ENCODE measurements at regions not wholly inside any gene's neighbourhood (a gene's known extent, or its start where the extent isn't known, plus 50 kb on each side); places are given as distances from the start of the nearest gene placed in this dataset.
"Not testable (repeated sequence)": the region's sequence is repeated elsewhere in the genome, so short reads cannot be mapped to it uniquely, and the experiment has no call there.

DNA sequence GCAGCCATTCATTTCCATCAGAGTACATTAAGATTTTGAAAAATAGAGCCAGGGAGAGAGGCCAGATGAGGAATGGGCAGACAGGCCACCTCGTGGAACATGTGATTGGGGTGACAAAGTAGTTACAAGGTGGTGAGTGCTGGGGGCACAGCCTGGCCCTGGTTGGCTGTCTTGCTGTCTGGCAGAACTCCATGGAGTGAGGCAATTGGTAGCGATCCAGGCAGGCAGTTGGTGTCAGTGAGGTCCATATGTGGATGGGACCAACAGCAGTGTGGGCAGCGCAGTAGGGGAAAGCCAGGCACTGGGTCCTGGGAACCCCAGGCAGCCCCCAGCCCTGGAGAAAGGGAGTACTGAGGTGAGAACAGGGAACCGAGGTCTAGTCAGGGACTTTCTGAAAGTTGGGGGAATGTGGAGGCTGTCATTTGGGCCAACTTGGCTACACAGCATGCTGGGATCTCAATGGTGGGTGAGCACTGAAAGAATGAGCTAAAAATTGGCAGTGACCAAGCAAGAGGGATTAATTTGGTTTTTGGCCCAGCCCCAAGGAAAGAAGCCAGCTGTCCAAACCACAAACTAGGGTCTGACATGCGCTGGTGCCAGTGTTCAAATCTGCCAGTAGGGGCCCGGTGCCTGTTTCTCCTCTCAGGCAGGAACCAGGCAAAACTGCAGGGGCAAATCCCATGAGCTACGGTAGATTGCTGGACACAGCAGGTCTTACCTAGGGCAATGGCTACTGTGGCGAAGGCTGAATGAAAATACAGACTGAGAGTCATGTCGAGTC is 61.4 kb upstream of the E2F3 start:
- DNase-seq (ENCODE audit: low read depth in 2 of 3, low spot score in 1 of 3), result no peak

- no peak for DNase-seq (ENCODE audit: low read depth in 2 of 3, low spot score in 1 of 3)
Measured at GRCh38 chr6:20341096-20341495, 60.6 kb upstream of the E2F3 start.

- no peak for DNase-seq (ENCODE audit: low read depth in 2 of 3, low spot score in 1 of 3)
Measured at GRCh38 chr6:20341564-20341963, 60.1 kb upstream of the E2F3 start.

- not testable (repeated sequence) for DNase-seq (ENCODE audit: low read depth in 2 of 3, low spot score in 1 of 3)
Measured at GRCh38 chr6:20346948-20347347, 54.7 kb upstream of the E2F3 start.

DNA sequence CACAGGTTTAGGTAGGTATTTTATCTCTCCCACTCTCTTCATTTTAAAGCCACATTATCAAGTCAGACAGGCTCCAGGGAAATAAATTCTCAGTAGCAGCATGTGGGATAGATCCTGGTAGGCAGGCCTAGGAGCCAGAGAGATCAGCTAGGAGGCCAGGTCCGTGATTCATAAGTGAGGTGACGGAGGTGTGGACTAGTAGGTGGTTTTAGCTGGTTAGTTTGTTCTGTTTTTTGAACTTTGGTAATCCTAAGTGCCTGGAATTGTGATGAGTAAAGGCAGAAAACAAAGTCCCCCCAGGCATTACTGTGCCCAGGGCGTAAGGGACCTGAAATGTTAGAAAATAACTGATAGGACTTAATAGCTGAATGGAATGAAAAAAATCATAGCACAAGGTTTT is 53.6 kb upstream of the E2F3 start:
- no peak for DNase-seq (ENCODE audit: low read depth in 2 of 3, low spot score in 1 of 3)

DNA sequence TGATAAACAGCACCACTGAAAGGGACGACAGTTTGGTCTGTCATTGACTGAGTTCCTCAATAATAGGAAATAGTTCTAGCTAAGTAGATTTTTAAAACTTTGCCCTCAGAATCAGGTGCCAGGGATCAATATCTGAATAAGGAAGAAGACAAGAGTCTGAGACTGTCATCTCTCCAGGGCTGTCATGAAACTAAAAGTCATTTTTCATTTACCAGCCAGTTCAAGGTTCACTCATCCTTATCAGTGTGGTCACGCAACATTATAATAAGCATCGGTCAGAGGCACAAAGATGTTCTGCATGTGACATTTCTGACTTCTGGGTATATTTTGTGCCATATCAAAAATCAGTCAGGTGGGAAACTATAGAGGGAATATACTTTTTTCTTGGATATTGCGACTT is 52.5 kb upstream of the E2F3 start:
- DNase-seq (ENCODE audit: low read depth in 2 of 3, low spot score in 1 of 3), result no peak

GRCh38 chr6:20350215-20350614 is 51.5 kb upstream of the E2F3 start:
- DNase-seq (ENCODE audit: low read depth in 2 of 3, low spot score in 1 of 3), result no peak

- DNase-seq (ENCODE audit: low read depth in 2 of 3, low spot score in 1 of 3), result no peak
Measured at GRCh38 chr6:20351534-20351933, 50.1 kb upstream of the E2F3 start.

Data from stimulated activated CD4-positive, alpha-beta T cell treated with anti-CD3 and anti-CD28 coated beads, Interleukin-12 subunit alpha, Interleukin-12 subunit beta, amount 100 ng/mL, for 48 hours (primary cell).